Gastroesophageal sphincter (tissue), 4 donors: ENCODE measurements at regions not wholly inside any gene's neighbourhood (a gene's known extent, or its start where the extent isn't known, plus 50 kb on each side); places are given as distances from the start of the nearest gene placed in this dataset.

Experiments
- ATAC-seq: fragments of 150-250 bp; one replicate; pipeline ENCODE4 v1.9.1; 2016; ENCODE audit warnings: mild to moderate bottlenecking, moderate library complexity
- H3K27ac ChIP-seq, 4 donors: fragments of 200-600 bp; sonication (generic) in 3 of 4; 1 replicate in 3 of 4; 2 replicates in 1 of 4; pipeline ENCODE4 v1.5.1; 2016 to 2019
- H3K27me3 ChIP-seq: fragments of 200-600 bp; sonication (generic); one replicate; pipeline ENCODE4 v1.5.1; 2019
- H3K36me3 ChIP-seq, 2 donors: fragments of 200-600 bp; sonication (generic); one replicate each; pipeline ENCODE4 v1.5.1; 2019; ENCODE audit warnings: control low read depth in 1 of 2
- H3K4me1 ChIP-seq, 3 donors: fragments of 200-600 bp; sonication (generic); 1 replicate in 2 of 3; 2 replicates in 1 of 3; pipeline ENCODE4 v1.5.1; 2016 to 2019; ENCODE audit warnings: control low read depth in 2 of 3
- H3K4me3 ChIP-seq, 2 donors: fragments of 200-600 bp; sonication (generic); one replicate each; pipeline ENCODE4 v1.5.1; 2019; ENCODE audit warnings: mild to moderate bottlenecking in 1 of 2, moderate library complexity in 1 of 2
- H3K9me3 ChIP-seq, 3 donors: fragments of 200-600 bp; sonication (generic); one replicate each; pipeline ENCODE4 v1.5.1; 2017 to 2019; ENCODE audit warnings: control low read depth in 2 of 3
- EP300 ChIP-seq: sonication (generic); formaldehyde crosslinking; IDR thresholded peaks from one replicate; pipeline ENCODE4 v1.6.1; 2017; ENCODE audit warnings: antibody characterized with exemption, mild to moderate bottlenecking
- POLR2A ChIP-seq, 2 donors: fragments of 450-650 bp; IDR thresholded peaks; one replicate each; pipeline ENCODE4 v1.6.1; 2017; ENCODE audit warnings: antibody characterized with exemption in 2 of 2, mild to moderate bottlenecking in 2 of 2, moderate library complexity in 1 of 2
- POLR2AphosphoS5 ChIP-seq: sonication (generic); formaldehyde crosslinking; IDR thresholded peaks from one replicate; pipeline ENCODE4 v1.6.1; 2017; ENCODE audit warnings: antibody characterized with exemption
- WGBS, 2 donors: methylation state at CpG; one replicate each; pipeline ENCODE4 v1.1.5; 2018; ENCODE audit warnings: low coverage in 1 of 2; 5-methylcytosine and 5-hydroxymethylcytosine counted together
- TF ChIP-seq, protein P1 (sequence below), 4 experiments: fragments of 200-600 bp in 2 of 4; fragments of 450-650 bp in 2 of 4; sonication (generic) in 1 of 4; IDR thresholded peaks; one replicate each; pipeline ENCODE4 v1.5.1; 2017 to 2019; ENCODE audit warnings: antibody characterized with exemption in 4 of 4, mild to moderate bottlenecking in 2 of 4, moderate library complexity in 2 of 4

- TF ChIP-seq EP300 (no peak), POLR2A (IDR thresholded peaks at IDR 0.05) (no peak), POLR2AphosphoS5 (no peak)
- TF ChIP-seq, protein P1, sequence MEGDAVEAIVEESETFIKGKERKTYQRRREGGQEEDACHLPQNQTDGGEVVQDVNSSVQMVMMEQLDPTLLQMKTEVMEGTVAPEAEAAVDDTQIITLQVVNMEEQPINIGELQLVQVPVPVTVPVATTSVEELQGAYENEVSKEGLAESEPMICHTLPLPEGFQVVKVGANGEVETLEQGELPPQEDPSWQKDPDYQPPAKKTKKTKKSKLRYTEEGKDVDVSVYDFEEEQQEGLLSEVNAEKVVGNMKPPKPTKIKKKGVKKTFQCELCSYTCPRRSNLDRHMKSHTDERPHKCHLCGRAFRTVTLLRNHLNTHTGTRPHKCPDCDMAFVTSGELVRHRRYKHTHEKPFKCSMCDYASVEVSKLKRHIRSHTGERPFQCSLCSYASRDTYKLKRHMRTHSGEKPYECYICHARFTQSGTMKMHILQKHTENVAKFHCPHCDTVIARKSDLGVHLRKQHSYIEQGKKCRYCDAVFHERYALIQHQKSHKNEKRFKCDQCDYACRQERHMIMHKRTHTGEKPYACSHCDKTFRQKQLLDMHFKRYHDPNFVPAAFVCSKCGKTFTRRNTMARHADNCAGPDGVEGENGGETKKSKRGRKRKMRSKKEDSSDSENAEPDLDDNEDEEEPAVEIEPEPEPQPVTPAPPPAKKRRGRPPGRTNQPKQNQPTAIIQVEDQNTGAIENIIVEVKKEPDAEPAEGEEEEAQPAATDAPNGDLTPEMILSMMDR (IDR thresholded peaks at IDR 0.05): no peak
- H3K9me3 ChIP-seq: peaks cover 0 to 10% (median 0%) of the 10 kb centered on the region in 3 donors
- H3K4me3 ChIP-seq: no peak overlapping the region
- no peaks in the 10 kb centered on the region for H3K4me1 ChIP-seq
- no peak for ATAC-seq
- 33% methylated on average over 1 of the region's 5 CpGs; no CpG with 5 or more reads in 1 of the 2 donors for WGBS, 2 donors
- no peak overlapping the region for H3K27ac ChIP-seq
- H3K36me3 ChIP-seq: no peaks in the 10 kb centered on the region
- H3K27me3 ChIP-seq: peaks cover 6% of the 10 kb centered on the region
Measured at GRCh38 chr7:98511175-98511574, 105.9 kb upstream of the NPTX2 start.

- Histone ChIP-seq H3K4me1 (no peaks in the 10 kb centered on the region), H3K36me3 (no peaks in the 10 kb centered on the region), H3K27me3 (peaks cover 6% of the 10 kb centered on the region), H3K4me3 (no peak overlapping the region), H3K27ac (no peak overlapping the region), H3K9me3 (peaks cover 0 to 12% (median 0%) of the 10 kb centered on the region in 3 donors)
- WGBS, 2 donors: 60% methylated on average over 1 of the region's 6 CpGs; no CpG with 5 or more reads in 1 of the 2 donors
- TF ChIP-seq EP300 (no peak), POLR2A (IDR thresholded peaks at IDR 0.05) (no peak)
- TF ChIP-seq, protein P1 (IDR thresholded peaks at IDR 0.05): no peak
- no peak for ATAC-seq
Measured at GRCh38 chr7:98509836-98510235, 107.2 kb upstream of the NPTX2 start.

- no peaks in the 10 kb centered on the region for H3K36me3 ChIP-seq
- peaks cover 17% of the 10 kb centered on the region for H3K27me3 ChIP-seq
- 64 to 77% methylated on average over 2 of the region's 2 CpGs for WGBS, 2 donors
- TF ChIP-seq, protein P1 (IDR thresholded peaks at IDR 0.05): no peak
- TF ChIP-seq POLR2AphosphoS5 (no peak), EP300 (no peak), POLR2A (IDR thresholded peaks at IDR 0.05) (no peak)
- peaks cover 0 to 12% (median 0%) of the 10 kb centered on the region in 3 donors for H3K9me3 ChIP-seq
- no peaks in the 10 kb centered on the region for H3K4me1 ChIP-seq
- no peak for ATAC-seq
- H3K27ac ChIP-seq: no peak overlapping the region
- H3K4me3 ChIP-seq: no peak overlapping the region
Measured at GRCh38 chr7:98506471-98506870, 105.6 kb upstream of the BAIAP2L1 start.

GRCh38 chr7:98500764-98501163, 99.9 kb upstream of the BAIAP2L1 start:
- ATAC-seq: no peak
- TF ChIP-seq POLR2A (IDR thresholded peaks at IDR 0.05) (no peak), EP300 (no peak), POLR2AphosphoS5 (no peak)
- TF ChIP-seq, protein P1 (IDR thresholded peaks at IDR 0.05): no peak
- WGBS, 2 donors: 24 to 28% methylated on average over 5 to 6 of the region's 6 CpGs
- Histone ChIP-seq H3K4me3 (no peak overlapping the region), H3K27me3 (peaks cover 35% of the 10 kb centered on the region), H3K9me3 (peaks cover 0 to 41% (median 0%) of the 10 kb centered on the region in 3 donors), H3K4me1 (no peaks in the 10 kb centered on the region), H3K27ac (no peak overlapping the region), H3K36me3 (no peaks in the 10 kb centered on the region)

- no peaks in the 10 kb centered on the region for H3K36me3 ChIP-seq
- H3K27me3 ChIP-seq: peaks cover 19% of the 10 kb centered on the region
- 69 to 73% methylated on average over 2 of the region's 2 CpGs for WGBS, 2 donors
- peaks cover 0 to 46% (median 0%) of the 10 kb centered on the region in 3 donors for H3K9me3 ChIP-seq
- H3K4me1 ChIP-seq: no peaks in the 10 kb centered on the region
- no peak overlapping the region for H3K27ac ChIP-seq
- TF ChIP-seq EP300 (no peak), POLR2AphosphoS5 (no peak), POLR2A (IDR thresholded peaks at IDR 0.05) (no peak)
- TF ChIP-seq, protein P1 (IDR thresholded peaks at IDR 0.05): no peak
- H3K4me3 ChIP-seq: no peak overlapping the region
- no peak for ATAC-seq
Measured at GRCh38 chr7:98496618-98497017, 95.7 kb upstream of the BAIAP2L1 start.
